BJ (cell line): ENCODE measurements at regions not wholly inside any gene's neighbourhood (a gene's known extent, or its start where the extent isn't known, plus 50 kb on each side); places are given as distances from the start of the nearest gene placed in this dataset.

Experiments used
- CTCF ChIA-PET: fragments of 350-600 bp; formaldehyde crosslinking; extraction: SDS; loops from one replicate; lab custom pipeline; 2021; ENCODE audit warnings: antibody characterized with exemption, inconsistent platforms; lab: Yijun Ruan, JAX
- POLR2A ChIA-PET: fragments of 300-600 bp; sonication (Branson Sonifier 250); formaldehyde crosslinking; extraction: SDS; loops from one replicate; lab custom pipeline; 2021; ENCODE audit warnings: antibody characterized with exemption; lab: Charles Lee
- DNase-seq: peaks from one replicate; pipeline ENCODE4 v3.0.0-alpha.2; 2011; ENCODE audit warnings: low read depth
- H3K27me3 ChIP-seq: 2 replicates; pipeline ENCODE4 v1.6.0; 2011; ENCODE audit warnings: low read length; ENCODE audit not compliant: control insufficient read depth, insufficient read depth
- H3K36me3 ChIP-seq: 2 replicates; pipeline ENCODE4 v1.5.1; 2011; ENCODE audit warnings: low read length; ENCODE audit not compliant: control insufficient read depth, insufficient read depth
- H3K4me3 ChIP-seq: 2 replicates; pipeline ENCODE4 v1.5.1; 2011; ENCODE audit warnings: low read depth, mild to moderate bottlenecking, control low read depth, low read length
- TF ChIP-seq, protein P1 (sequence below): IDR thresholded peaks from 2 replicates; pipeline ENCODE4 v1.5.1; 2011; ENCODE audit warnings: low read depth, mild to moderate bottlenecking, control low read depth, inconsistent platforms, low read length, moderate library complexity; ENCODE audit not compliant: insufficient read depth

- ChIA-PET POLR2A (no interaction called here), CTCF (no interaction called here)
- TF ChIP-seq, protein P1, sequence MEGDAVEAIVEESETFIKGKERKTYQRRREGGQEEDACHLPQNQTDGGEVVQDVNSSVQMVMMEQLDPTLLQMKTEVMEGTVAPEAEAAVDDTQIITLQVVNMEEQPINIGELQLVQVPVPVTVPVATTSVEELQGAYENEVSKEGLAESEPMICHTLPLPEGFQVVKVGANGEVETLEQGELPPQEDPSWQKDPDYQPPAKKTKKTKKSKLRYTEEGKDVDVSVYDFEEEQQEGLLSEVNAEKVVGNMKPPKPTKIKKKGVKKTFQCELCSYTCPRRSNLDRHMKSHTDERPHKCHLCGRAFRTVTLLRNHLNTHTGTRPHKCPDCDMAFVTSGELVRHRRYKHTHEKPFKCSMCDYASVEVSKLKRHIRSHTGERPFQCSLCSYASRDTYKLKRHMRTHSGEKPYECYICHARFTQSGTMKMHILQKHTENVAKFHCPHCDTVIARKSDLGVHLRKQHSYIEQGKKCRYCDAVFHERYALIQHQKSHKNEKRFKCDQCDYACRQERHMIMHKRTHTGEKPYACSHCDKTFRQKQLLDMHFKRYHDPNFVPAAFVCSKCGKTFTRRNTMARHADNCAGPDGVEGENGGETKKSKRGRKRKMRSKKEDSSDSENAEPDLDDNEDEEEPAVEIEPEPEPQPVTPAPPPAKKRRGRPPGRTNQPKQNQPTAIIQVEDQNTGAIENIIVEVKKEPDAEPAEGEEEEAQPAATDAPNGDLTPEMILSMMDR = no peak
- Histone ChIP-seq H3K36me3 (no peaks in the 10 kb centered on the region), H3K4me3 (no peak overlapping the region), H3K27me3 (no peaks in the 10 kb centered on the region)
- no peak for DNase-seq
These were observed 188.6 kb downstream of the SLC6A15 start for GRCh38 chr12:84723988-84724387.

DNA sequence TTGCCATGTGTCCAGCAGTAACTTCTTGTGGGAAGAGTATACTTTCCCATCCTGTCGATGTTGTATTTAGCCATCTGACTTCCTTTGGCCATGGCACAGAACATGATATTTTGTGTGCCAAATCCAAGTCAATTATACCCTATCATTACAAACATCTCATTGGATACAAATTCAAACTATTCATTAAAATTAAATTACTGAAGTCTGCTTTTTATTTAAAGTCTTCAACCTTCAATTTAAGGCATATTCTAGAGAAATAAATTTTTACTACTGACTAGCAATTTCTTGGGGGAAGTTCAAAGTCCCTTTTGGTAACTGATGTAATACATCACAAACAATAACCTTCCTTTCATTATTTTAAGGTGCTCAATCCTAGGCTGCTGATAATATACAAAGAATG, 192.6 kb downstream of the SLC6A15 start:
- POLR2A ChIA-PET = no interaction called here
- TF ChIP-seq, protein P1 = no peak
- no peak for DNase-seq
- no peaks in the 10 kb centered on the region for H3K27me3 ChIP-seq
- CTCF ChIA-PET = no interaction called here
- H3K4me3 ChIP-seq = no peak overlapping the region
- no peaks in the 10 kb centered on the region for H3K36me3 ChIP-seq

GRCh38 chr12:84718906-84719305, 193.7 kb downstream of the SLC6A15 start:
- H3K27me3 ChIP-seq = no peaks in the 10 kb centered on the region
- TF ChIP-seq, protein P1 = no peak
- no peak for DNase-seq
- no peak overlapping the region for H3K4me3 ChIP-seq
- no peaks in the 10 kb centered on the region for H3K36me3 ChIP-seq
- ChIA-PET POLR2A (no interaction called here), CTCF (no interaction called here)

DNA sequence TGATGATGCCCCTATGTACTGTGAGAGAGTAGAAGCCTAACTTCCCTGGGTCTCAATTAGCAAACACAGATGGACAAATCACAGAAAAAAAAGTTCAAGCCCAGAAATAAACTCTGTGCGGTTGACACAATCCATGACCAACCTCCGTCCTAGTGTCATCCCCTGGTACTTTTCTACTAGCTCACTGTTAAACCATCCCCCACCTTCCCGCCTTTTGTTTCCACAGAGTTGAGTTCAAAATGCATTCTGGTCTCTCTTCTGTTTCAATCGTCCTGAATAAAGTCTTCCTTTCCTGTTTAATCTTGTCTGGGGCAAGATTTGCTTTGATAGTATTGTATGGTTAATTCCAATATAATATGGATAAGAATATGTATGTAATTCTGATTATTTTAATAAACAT, 199.9 kb downstream of the SLC6A15 start:
- H3K36me3 ChIP-seq = no peaks in the 10 kb centered on the region
- H3K27me3 ChIP-seq = no peaks in the 10 kb centered on the region
- TF ChIP-seq, protein P1 = no peak
- ChIA-PET POLR2A (no interaction called here), CTCF (no interaction called here)
- no peak for DNase-seq
- H3K4me3 ChIP-seq = no peak overlapping the region

- no peaks in the 10 kb centered on the region for H3K36me3 ChIP-seq
- no peaks in the 10 kb centered on the region for H3K27me3 ChIP-seq
- H3K4me3 ChIP-seq = no peak overlapping the region
- DNase-seq = no peak
- CTCF ChIA-PET = no interaction called here
- POLR2A ChIA-PET = no interaction called here
- TF ChIP-seq, protein P1 = no peak
These were observed 206.2 kb downstream of the SLC6A15 start for GRCh38 chr12:84706374-84706773.
